ENCODE measurements at regions not wholly inside any gene's neighbourhood (a gene's known extent, or its start where the extent isn't known, plus 50 kb on each side); places are given as distances from the start of the nearest gene placed in this dataset.

DNA sequence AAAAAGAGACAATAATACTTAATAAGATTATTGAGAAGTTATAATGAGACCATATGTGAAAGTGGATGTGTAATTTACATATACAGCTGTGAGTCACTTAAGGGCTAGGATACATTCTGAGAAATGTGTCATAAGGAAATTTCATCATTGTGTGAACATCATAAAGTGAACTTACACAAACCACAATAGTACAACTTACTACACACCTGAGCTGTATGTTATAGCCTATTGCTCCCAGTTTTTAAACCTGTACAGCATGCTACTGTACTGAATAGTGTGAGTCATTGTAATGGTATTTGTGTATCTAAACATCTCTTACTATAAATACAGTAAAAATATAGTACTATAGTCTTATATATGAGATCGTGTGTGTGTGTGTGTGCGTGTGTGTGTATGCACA is 1420.3 kb upstream of the PIK3C3 start:
- TF ChIP-seq, protein P1, sequence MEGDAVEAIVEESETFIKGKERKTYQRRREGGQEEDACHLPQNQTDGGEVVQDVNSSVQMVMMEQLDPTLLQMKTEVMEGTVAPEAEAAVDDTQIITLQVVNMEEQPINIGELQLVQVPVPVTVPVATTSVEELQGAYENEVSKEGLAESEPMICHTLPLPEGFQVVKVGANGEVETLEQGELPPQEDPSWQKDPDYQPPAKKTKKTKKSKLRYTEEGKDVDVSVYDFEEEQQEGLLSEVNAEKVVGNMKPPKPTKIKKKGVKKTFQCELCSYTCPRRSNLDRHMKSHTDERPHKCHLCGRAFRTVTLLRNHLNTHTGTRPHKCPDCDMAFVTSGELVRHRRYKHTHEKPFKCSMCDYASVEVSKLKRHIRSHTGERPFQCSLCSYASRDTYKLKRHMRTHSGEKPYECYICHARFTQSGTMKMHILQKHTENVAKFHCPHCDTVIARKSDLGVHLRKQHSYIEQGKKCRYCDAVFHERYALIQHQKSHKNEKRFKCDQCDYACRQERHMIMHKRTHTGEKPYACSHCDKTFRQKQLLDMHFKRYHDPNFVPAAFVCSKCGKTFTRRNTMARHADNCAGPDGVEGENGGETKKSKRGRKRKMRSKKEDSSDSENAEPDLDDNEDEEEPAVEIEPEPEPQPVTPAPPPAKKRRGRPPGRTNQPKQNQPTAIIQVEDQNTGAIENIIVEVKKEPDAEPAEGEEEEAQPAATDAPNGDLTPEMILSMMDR (IDR thresholded peaks at IDR 0.05; ENCODE audit: low read length), result no peak
- no peak for TF ChIP-seq EZH2 (IDR thresholded peaks at IDR 0.05; ENCODE audit: borderline replicate concordance, low read length)
